OCI-LY7 (cell line): ENCODE measurements at regions not wholly inside any gene's neighbourhood (a gene's known extent, or its start where the extent isn't known, plus 50 kb on each side); places are given as distances from the start of the nearest gene placed in this dataset.

Experiments used
- EZH2phosphoT487 ChIP-seq: fragments of 200-600 bp; sonication (generic); IDR thresholded peaks from 2 replicates; pipeline ENCODE4 v1.6.1; 2018; ENCODE audit warnings: low read depth, borderline replicate concordance, mild to moderate bottlenecking, mixed run types, antibody characterized with exemption, low read length, moderate library complexity, mixed read lengths
- TF ChIP-seq, protein P1 (sequence below): fragments of 200-600 bp; sonication (generic); conservative IDR thresholded peaks from 2 replicates; pipeline ENCODE4 v1.5.1; 2014; ENCODE audit warnings: mild to moderate bottlenecking, antibody characterized with exemption, low read length, moderate library complexity, mixed read lengths

DNA sequence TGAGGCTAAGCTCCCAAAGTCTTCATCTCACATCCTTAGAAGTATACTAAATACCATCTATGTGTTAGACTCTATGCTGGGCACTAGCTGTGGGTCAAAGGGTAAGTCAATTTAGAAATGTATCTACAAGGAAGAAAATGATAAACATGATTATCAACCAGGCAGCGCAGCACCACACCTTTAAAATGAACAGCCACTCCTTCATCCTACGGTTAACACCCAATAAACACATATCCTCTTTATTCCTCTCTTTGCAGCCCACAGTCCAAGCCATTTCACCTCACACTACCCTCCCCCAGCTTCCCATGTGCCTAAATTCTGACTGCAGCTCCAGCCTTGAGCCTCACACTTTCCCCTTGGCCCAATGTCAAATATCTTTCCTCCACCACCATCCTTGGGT is 362.6 kb downstream of the FGFR2 start:
- no peak for TF ChIP-seq EZH2phosphoT487
- TF ChIP-seq, protein P1, sequence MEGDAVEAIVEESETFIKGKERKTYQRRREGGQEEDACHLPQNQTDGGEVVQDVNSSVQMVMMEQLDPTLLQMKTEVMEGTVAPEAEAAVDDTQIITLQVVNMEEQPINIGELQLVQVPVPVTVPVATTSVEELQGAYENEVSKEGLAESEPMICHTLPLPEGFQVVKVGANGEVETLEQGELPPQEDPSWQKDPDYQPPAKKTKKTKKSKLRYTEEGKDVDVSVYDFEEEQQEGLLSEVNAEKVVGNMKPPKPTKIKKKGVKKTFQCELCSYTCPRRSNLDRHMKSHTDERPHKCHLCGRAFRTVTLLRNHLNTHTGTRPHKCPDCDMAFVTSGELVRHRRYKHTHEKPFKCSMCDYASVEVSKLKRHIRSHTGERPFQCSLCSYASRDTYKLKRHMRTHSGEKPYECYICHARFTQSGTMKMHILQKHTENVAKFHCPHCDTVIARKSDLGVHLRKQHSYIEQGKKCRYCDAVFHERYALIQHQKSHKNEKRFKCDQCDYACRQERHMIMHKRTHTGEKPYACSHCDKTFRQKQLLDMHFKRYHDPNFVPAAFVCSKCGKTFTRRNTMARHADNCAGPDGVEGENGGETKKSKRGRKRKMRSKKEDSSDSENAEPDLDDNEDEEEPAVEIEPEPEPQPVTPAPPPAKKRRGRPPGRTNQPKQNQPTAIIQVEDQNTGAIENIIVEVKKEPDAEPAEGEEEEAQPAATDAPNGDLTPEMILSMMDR = no peak
